SK-N-SH (cell line): ENCODE measurements at regions not wholly inside any gene's neighbourhood (a gene's known extent, or its start where the extent isn't known, plus 50 kb on each side); places are given as distances from the start of the nearest gene placed in this dataset.
"Not testable (repeated sequence)": the region's sequence is repeated elsewhere in the genome, so short reads cannot be mapped to it uniquely, and the experiment has no call there.

Experiments used
- CTCF ChIA-PET: fragments of 300-600, 350-600 bp; formaldehyde crosslinking; extraction: SDS; loops from one replicate; lab custom pipeline; 2021; lab: Yijun Ruan, JAX
- POLR2A ChIA-PET: fragments of 350-600 bp; sonication (Branson Sonifier 250); formaldehyde crosslinking; extraction: SDS; loops from one replicate; lab custom pipeline; 2020; ENCODE audit warnings: antibody characterized with exemption, inconsistent platforms; lab: Yijun Ruan, JAX
- DNase-seq: peaks from one replicate; pipeline ENCODE4 v3.0.0; 2012
- H2AFZ ChIP-seq: fragments of 200-600 bp; sonication (generic); 2 replicates; pipeline ENCODE4 v1.8.1; 2016; ENCODE audit warnings: antibody characterized with exemption, mild to moderate bottlenecking, low read depth
- H3F3A ChIP-seq: fragments of 200-600 bp; sonication (generic); replicated peaks from 2 replicates; pipeline ENCODE3; 2016; ENCODE audit warnings: antibody characterized with exemption, mild to moderate bottlenecking; ENCODE audit not compliant: insufficient read depth
- H3K27ac ChIP-seq, 2 experiments: fragments of 200-500 bp in 1 of 2; fragments of 200-600 bp in 1 of 2; sonication (Bioruptor generic) in 1 of 2; sonication (generic), shearing (Covaris generic) in 1 of 2; 2 replicates each; pipeline versions ENCODE4 v1.5.1 to v1.6.1; 2014 to 2016; ENCODE audit warnings: low read depth in 2 of 2, inconsistent platforms in 1 of 2, low read length in 1 of 2, mild to moderate bottlenecking in 1 of 2, mixed read lengths in 1 of 2
- H3K27me3 ChIP-seq: fragments of 200-600 bp; sonication (generic), shearing (Covaris generic); 2 replicates; pipeline ENCODE4 v1.6.1; 2016; ENCODE audit warnings: mixed run types; ENCODE audit not compliant: insufficient read depth
- H3K36me3 ChIP-seq, 2 experiments: fragments of 200-500 bp in 1 of 2; fragments of 200-600 bp in 1 of 2; sonication (Bioruptor generic) in 1 of 2; sonication (generic) in 1 of 2; replicated peaks in 1 of 2; 2 replicates each; pipeline versions ENCODE3 to v1.5.1; 2014 to 2016; ENCODE audit warnings: low read length in 1 of 2, mild to moderate bottlenecking in 1 of 2; ENCODE audit not compliant: insufficient read depth in 2 of 2, control insufficient read depth in 1 of 2
- H3K4me1 ChIP-seq, 2 experiments: fragments of 200-500 bp in 1 of 2; fragments of 200-600 bp in 1 of 2; sonication (Bioruptor generic) in 1 of 2; sonication (generic), shearing (Covaris generic) in 1 of 2; 2 replicates each; pipeline versions ENCODE4 v1.5.1 to v1.6.1; 2014 to 2016; ENCODE audit warnings: low read depth in 1 of 2, low read length in 1 of 2, mixed run types in 1 of 2; ENCODE audit not compliant: insufficient read depth in 2 of 2, control insufficient read depth in 1 of 2
- H3K4me2 ChIP-seq: fragments of 200-600 bp; sonication (generic), shearing (Covaris generic); 2 replicates; pipeline ENCODE4 v1.6.1; 2017; ENCODE audit warnings: mixed run types
- H3K4me3 ChIP-seq, 2 experiments: fragments of 200-500 bp in 1 of 2; fragments of 200-600 bp in 1 of 2; sonication (Bioruptor generic) in 1 of 2; sonication (generic), shearing (Covaris generic) in 1 of 2; 2 replicates each; pipeline versions ENCODE4 v1.5.1 to v1.8.1; 2014 to 2016; ENCODE audit warnings: low read depth in 2 of 2, inconsistent platforms in 1 of 2, low read length in 1 of 2, mild to moderate bottlenecking in 1 of 2, mixed read lengths in 1 of 2, moderate library complexity in 1 of 2
- H3K79me2 ChIP-seq: fragments of 200-600 bp; sonication (generic); 2 replicates; pipeline ENCODE4 v1.8.1; 2017; ENCODE audit warnings: mild to moderate bottlenecking; ENCODE audit not compliant: insufficient read depth
- H3K9ac ChIP-seq: fragments of 200-600 bp; sonication (generic); 2 replicates; pipeline ENCODE4 v1.6.1; 2017; ENCODE audit warnings: mixed run types
- H3K9me2 ChIP-seq: fragments of 200-600 bp; sonication (generic); 2 replicates; pipeline ENCODE4 v1.6.1; 2017; ENCODE audit warnings: mixed run types
- H3K9me3 ChIP-seq: fragments of 200-600 bp; sonication (generic); 2 replicates; pipeline ENCODE4 v1.6.1; 2017; ENCODE audit warnings: mixed run types, mild to moderate bottlenecking, moderate library complexity
- H4K20me1 ChIP-seq: fragments of 200-600 bp; sonication (generic); 2 replicates; pipeline ENCODE4 v1.6.1; 2017; ENCODE audit warnings: mild to moderate bottlenecking, mixed run types; ENCODE audit not compliant: insufficient read depth
- CHD2 ChIP-seq: fragments of 150-350 bp; IDR thresholded peaks from 2 replicates; pipeline ENCODE4 v1.6.1; 2018; ENCODE audit warnings: low read length; ENCODE audit not compliant: partially characterized antibody
- EP300 ChIP-seq, 2 experiments: IDR thresholded peaks; 2 replicates each; pipeline versions ENCODE4 v1.4.0 to v1.6.1; 2012; ENCODE audit warnings: borderline replicate concordance in 1 of 2, low read depth in 1 of 2, low read length in 1 of 2
- EZH2phosphoT487 ChIP-seq: fragments of 200-600 bp; sonication (generic); IDR thresholded peaks from 2 replicates; pipeline ENCODE4 v1.6.1; 2017; ENCODE audit warnings: low read depth, mixed run types, mild to moderate bottlenecking, antibody characterized with exemption, moderate library complexity, borderline replicate concordance
- FOSL2 ChIP-seq: IDR thresholded peaks from 2 replicates; pipeline ENCODE4 v1.4.0; 2012; ENCODE audit warnings: low read depth, mild to moderate bottlenecking, moderate library complexity, borderline replicate concordance
- PBX3 ChIP-seq: IDR thresholded peaks from 2 replicates; pipeline ENCODE4; 2012
- RAD21 ChIP-seq: IDR thresholded peaks from 2 replicates; pipeline ENCODE4 v1.6.1; 2012; ENCODE audit warnings: mild to moderate bottlenecking, low read length
- RXRA ChIP-seq: IDR thresholded peaks from 2 replicates; pipeline ENCODE4 v1.4.0; 2012; ENCODE audit warnings: low read depth, mild to moderate bottlenecking, borderline replicate concordance
- SMC3 ChIP-seq: IDR thresholded peaks from 2 replicates; pipeline ENCODE4 v1.6.1; 2012; ENCODE audit warnings: low read depth, low read length, improper control_type of control experiment
- TCF12 ChIP-seq: IDR thresholded peaks from 2 replicates; pipeline ENCODE4 v1.4.0; 2012
- WGBS: methylation state at CpG from one replicate; pipeline ENCODE4 v1.1.6; 2017; ENCODE audit warnings: low lambda C conversion rate; 5-methylcytosine and 5-hydroxymethylcytosine counted together
- TF ChIP-seq, protein P1 (sequence below): IDR thresholded peaks from 2 replicates; pipeline ENCODE4 v1.4.0; 2012; ENCODE audit warnings: low read depth, borderline replicate concordance

- Histone ChIP-seq H3K79me2 (no peaks in the 10 kb centered on the region), H3F3A (no peaks in the 10 kb centered on the region), H3K36me3 (no peaks in the 10 kb centered on the region), H4K20me1 (no peaks in the 10 kb centered on the region), H2AFZ (no peak overlapping the region), H3K4me3 (no peak overlapping the region), H3K9me2 (no peaks in the 10 kb centered on the region), H3K4me2 (no peak overlapping the region), H3K27me3 (no peaks in the 10 kb centered on the region), H3K4me1 (no peaks in the 10 kb centered on the region), H3K9ac (no peak overlapping the region), H3K27ac (no peak overlapping the region), H3K9me3 (no peaks in the 10 kb centered on the region)
- no peak for TF ChIP-seq SMC3
- POLR2A ChIA-PET: no interaction called here
- 75% methylated on average over 6 of the region's 6 CpGs for WGBS
- DNase-seq: no peak
- CTCF ChIA-PET: no interaction called here
These were observed 308.5 kb downstream of the LTN1 start for GRCh38 chr21:28683982-28684752.

GRCh38 chr21:28682884-28683283 is 309.8 kb downstream of the LTN1 start:
- WGBS: 89% methylated on average over 3 of the region's 3 CpGs
- H3K9me2 ChIP-seq, H4K20me1 ChIP-seq, H3K36me3 ChIP-seq, H3K27ac ChIP-seq, H3K4me1 ChIP-seq, DNase-seq, H3K27me3 ChIP-seq, H3K4me2 ChIP-seq, H2AFZ ChIP-seq, H3F3A ChIP-seq, POLR2A ChIA-PET, CTCF ChIA-PET, H3K9ac ChIP-seq, H3K4me3 ChIP-seq, H3K9me3 ChIP-seq, H3K79me2 ChIP-seq: not testable (repeated sequence)

GRCh38 chr21:28677096-28677495 is 315.6 kb downstream of the LTN1 start:
- H2AFZ ChIP-seq, H3K27ac ChIP-seq, H3K9me2 ChIP-seq, H3K4me2 ChIP-seq, H4K20me1 ChIP-seq, POLR2A ChIA-PET, H3K4me1 ChIP-seq, H3F3A ChIP-seq, H3K4me3 ChIP-seq, H3K9me3 ChIP-seq, H3K27me3 ChIP-seq, H3K79me2 ChIP-seq, CTCF ChIA-PET, H3K9ac ChIP-seq, DNase-seq, H3K36me3 ChIP-seq: not testable (repeated sequence)
- 79% methylated on average over 13 of the region's 13 CpGs for WGBS

- CTCF ChIA-PET: no interaction called here
- peak; percentile 28 for TF ChIP-seq TCF12
- TF ChIP-seq EZH2phosphoT487: no peak
- no peak for TF ChIP-seq EP300 (IDR thresholded peaks at IDR 0.05; ENCODE audit: borderline replicate concordance in 1 of 2, low read depth in 1 of 2, low read length in 1 of 2)
- peak; percentile 83 for TF ChIP-seq PBX3
- peak; percentile 15; the same call in 1 of the 2 replicates for TF ChIP-seq FOSL2
- TF ChIP-seq, protein P1, sequence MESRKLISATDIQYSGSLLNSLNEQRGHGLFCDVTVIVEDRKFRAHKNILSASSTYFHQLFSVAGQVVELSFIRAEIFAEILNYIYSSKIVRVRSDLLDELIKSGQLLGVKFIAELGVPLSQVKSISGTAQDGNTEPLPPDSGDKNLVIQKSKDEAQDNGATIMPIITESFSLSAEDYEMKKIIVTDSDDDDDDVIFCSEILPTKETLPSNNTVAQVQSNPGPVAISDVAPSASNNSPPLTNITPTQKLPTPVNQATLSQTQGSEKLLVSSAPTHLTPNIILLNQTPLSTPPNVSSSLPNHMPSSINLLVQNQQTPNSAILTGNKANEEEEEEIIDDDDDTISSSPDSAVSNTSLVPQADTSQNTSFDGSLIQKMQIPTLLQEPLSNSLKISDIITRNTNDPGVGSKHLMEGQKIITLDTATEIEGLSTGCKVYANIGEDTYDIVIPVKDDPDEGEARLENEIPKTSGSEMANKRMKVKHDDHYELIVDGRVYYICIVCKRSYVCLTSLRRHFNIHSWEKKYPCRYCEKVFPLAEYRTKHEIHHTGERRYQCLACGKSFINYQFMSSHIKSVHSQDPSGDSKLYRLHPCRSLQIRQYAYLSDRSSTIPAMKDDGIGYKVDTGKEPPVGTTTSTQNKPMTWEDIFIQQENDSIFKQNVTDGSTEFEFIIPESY: no peak
- no peak for TF ChIP-seq RXRA
- TF ChIP-seq RAD21: no peak
- no peak for TF ChIP-seq CHD2
These were observed 317.2 kb downstream of the LTN1 start for GRCh38 chr21:28675331-28676041.

More at GRCh38 chr21:28675331-28676041, 317.2 kb downstream of the LTN1 start:
- no peak for DNase-seq
- no peaks in the 10 kb centered on the region for H3K9me2 ChIP-seq
- no peak overlapping the region for H3K4me3 ChIP-seq
- H3K27ac ChIP-seq: peak overlapping the region in 1 of 2 experiments; percentile 32; a peak in 1 of 4 replicates
- H3K4me1 ChIP-seq: no peaks in the 10 kb centered on the region
- no peaks in the 10 kb centered on the region for H3K79me2 ChIP-seq
- WGBS: 45% methylated on average over 4 of the region's 4 CpGs
- no peaks in the 10 kb centered on the region for H4K20me1 ChIP-seq
- H3K9ac ChIP-seq: no peak overlapping the region
- H3K9me3 ChIP-seq: no peaks in the 10 kb centered on the region
- no peaks in the 10 kb centered on the region for H3K36me3 ChIP-seq
- no peaks in the 10 kb centered on the region for H3F3A ChIP-seq
- H3K4me2 ChIP-seq: no peak overlapping the region
- POLR2A ChIA-PET: no interaction called here
- H2AFZ ChIP-seq: no peak overlapping the region
- no peaks in the 10 kb centered on the region for H3K27me3 ChIP-seq
